ENCODE measurements at regions not wholly inside any gene's neighbourhood (a gene's known extent, or its start where the extent isn't known, plus 50 kb on each side); places are given as distances from the start of the nearest gene placed in this dataset.

GRCh38 chr9:118423721-118424120 is 719.5 kb downstream of the TLR4 start:
- Histone ChIP-seq H3K9me3 (no peaks in the 10 kb centered on the region; the same call in 1 of the 2 replicates), H3K4me1 (no peaks in the 10 kb centered on the region), H3K27me3 (no peaks in the 10 kb centered on the region), H3K36me3 (no peaks in the 10 kb centered on the region), H3K4me3 (ENCODE audit: low read depth, low read length) (no peak overlapping the region)
- TF ChIP-seq CTCF (IDR thresholded peaks at IDR 0.05; ENCODE audit: low read depth, low read length): no peak
- no peak for DNase-seq

- Histone ChIP-seq H3K9me3 (no peaks in the 10 kb centered on the region), H3K36me3 (no peaks in the 10 kb centered on the region), H3K4me3 (ENCODE audit: low read depth, low read length) (no peak overlapping the region), H3K27me3 (no peaks in the 10 kb centered on the region), H3K4me1 (no peaks in the 10 kb centered on the region)
- no peak for TF ChIP-seq CTCF (IDR thresholded peaks at IDR 0.05; ENCODE audit: low read depth, low read length)
- no peak for DNase-seq
These were observed 722.6 kb downstream of the TLR4 start for GRCh38 chr9:118426772-118427171.

GRCh38 chr9:118438810-118439209 is 734.6 kb downstream of the TLR4 start:
- no peaks in the 10 kb centered on the region for H3K4me1 ChIP-seq
- no peaks in the 10 kb centered on the region for H3K27me3 ChIP-seq
- no peaks in the 10 kb centered on the region for H3K9me3 ChIP-seq
- no peak overlapping the region for H3K4me3 ChIP-seq (ENCODE audit: low read depth, low read length)
- DNase-seq: no peak
- no peak for TF ChIP-seq CTCF (IDR thresholded peaks at IDR 0.05; ENCODE audit: low read depth, low read length)
- H3K36me3 ChIP-seq: no peaks in the 10 kb centered on the region

DNA sequence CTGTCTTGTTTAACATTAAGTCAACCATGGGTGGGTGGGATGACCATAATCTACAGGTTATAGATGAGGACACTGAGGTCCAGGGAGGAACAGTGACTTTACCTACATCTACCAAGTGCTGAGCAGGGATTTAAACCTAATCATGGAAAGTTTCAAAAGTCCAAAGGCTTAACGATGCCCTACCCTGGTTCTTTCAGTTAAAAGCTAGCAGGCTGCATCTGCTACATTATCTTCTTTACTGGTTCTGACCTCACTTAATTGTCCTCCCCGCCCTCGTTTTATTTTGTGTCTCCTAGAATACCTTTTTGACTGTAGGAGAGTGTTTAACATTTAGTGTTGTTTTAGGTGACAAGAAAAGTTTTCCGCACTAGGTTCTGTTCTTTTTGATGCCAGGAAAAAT is 735.2 kb downstream of the TLR4 start:
- H3K4me3 ChIP-seq (ENCODE audit: low read depth, low read length): no peak overlapping the region
- DNase-seq: no peak
- H3K36me3 ChIP-seq: no peaks in the 10 kb centered on the region
- H3K27me3 ChIP-seq: no peaks in the 10 kb centered on the region
- no peaks in the 10 kb centered on the region for H3K4me1 ChIP-seq
- TF ChIP-seq CTCF (IDR thresholded peaks at IDR 0.05; ENCODE audit: low read depth, low read length): no peak
- H3K9me3 ChIP-seq: no peaks in the 10 kb centered on the region

DNA sequence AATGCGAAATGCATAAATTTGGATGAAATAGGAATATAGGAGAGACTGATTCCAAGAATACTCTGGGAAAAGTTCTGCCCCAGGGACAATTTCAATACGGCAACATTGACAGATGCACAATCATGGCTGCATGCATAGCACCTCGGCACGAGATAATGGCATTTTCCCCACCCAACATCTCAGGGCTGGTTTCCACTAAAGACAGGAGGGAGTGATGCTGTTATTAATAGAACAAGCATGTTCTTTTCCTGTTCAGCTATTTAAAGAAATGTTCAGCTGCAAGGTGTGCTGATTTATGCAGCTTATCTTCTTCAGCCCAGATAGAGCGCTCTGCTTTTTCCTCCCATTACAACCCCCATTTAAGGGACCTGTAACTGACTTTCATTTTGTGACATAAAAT is 740.2 kb downstream of the TLR4 start:
- no peaks in the 10 kb centered on the region for H3K36me3 ChIP-seq
- no peak for TF ChIP-seq CTCF (IDR thresholded peaks at IDR 0.05; ENCODE audit: low read depth, low read length)
- no peaks in the 10 kb centered on the region for H3K9me3 ChIP-seq
- DNase-seq: no peak
- H3K4me3 ChIP-seq (ENCODE audit: low read depth, low read length): no peak overlapping the region
- H3K4me1 ChIP-seq: no peaks in the 10 kb centered on the region
- no peaks in the 10 kb centered on the region for H3K27me3 ChIP-seq

DNA sequence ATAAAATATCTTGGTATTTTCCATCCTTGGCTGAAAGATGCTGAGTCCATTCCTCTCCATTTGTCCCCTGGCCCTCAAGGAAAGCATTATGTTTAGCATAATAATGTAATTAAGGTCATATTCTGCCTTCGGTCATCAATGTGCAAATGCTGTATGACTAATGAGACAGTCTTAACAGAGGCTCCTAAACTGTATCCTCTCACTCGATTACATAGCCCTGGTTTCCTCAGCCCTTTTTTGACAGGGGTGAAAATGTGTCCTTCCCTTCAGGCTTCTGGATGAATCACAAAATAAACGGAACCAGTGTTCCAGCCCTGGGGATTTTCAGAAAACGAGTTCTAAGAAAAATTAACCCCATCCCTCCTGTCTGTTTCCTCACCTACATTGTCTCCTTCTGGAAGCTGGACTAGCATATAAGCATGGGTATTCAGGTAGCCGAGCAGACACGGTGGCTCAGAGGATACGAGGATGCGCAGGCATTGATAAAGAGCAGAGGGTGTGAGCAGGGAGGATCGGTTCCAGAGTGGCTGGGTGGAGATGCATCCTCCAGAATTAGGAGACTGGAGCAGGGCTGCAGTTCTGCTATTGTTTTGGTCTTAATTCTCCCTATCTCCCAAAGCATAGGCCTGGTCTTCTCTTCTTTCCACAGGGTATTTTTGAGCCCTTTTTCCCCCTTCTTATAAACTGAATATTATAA is 742.9 kb downstream of the TLR4 start:
- Histone ChIP-seq H3K36me3 (no peaks in the 10 kb centered on the region), H3K4me1 (no peaks in the 10 kb centered on the region), H3K27me3 (no peaks in the 10 kb centered on the region; the same call in 1 of the 2 replicates), H3K4me3 (ENCODE audit: low read depth, low read length) (no peak overlapping the region), H3K9me3 (no peaks in the 10 kb centered on the region)
- TF ChIP-seq CTCF (IDR thresholded peaks at IDR 0.05; ENCODE audit: low read depth, low read length): no peak
- DNase-seq: no peak

Data from BE2C (cell line).